ENCODE measurements at regions not wholly inside any gene's neighbourhood (a gene's known extent, or its start where the extent isn't known, plus 50 kb on each side); places are given as distances from the start of the nearest gene placed in this dataset.

- H3K4me3 ChIP-seq (ENCODE audit: low read depth, low read length): no peak overlapping the region
- TF ChIP-seq CTCF (IDR thresholded peaks at IDR 0.05; ENCODE audit: insufficient read depth, low read depth, low read length, missing control alignments): no peak
- DNase-seq (ENCODE audit: low read depth): no peak
These were observed 939.9 kb upstream of the GHITM start for GRCh38 chr10:83199374-83199773.

GRCh38 chr10:83205861-83206260 is 933.4 kb upstream of the GHITM start:
- DNase-seq (ENCODE audit: low read depth): no peak
- no peak for TF ChIP-seq CTCF (IDR thresholded peaks at IDR 0.05; ENCODE audit: insufficient read depth, low read depth, low read length, missing control alignments)
- no peak overlapping the region for H3K4me3 ChIP-seq (ENCODE audit: low read depth, low read length)

- DNase-seq (ENCODE audit: low read depth): no peak
- H3K4me3 ChIP-seq (ENCODE audit: low read depth, low read length): no peak overlapping the region
- TF ChIP-seq CTCF (IDR thresholded peaks at IDR 0.05; ENCODE audit: insufficient read depth, low read depth, low read length, missing control alignments): no peak
These were observed 926.5 kb upstream of the GHITM start for GRCh38 chr10:83212632-83213334.

GRCh38 chr10:83214136-83214535 is 925.2 kb upstream of the GHITM start:
- H3K4me3 ChIP-seq (ENCODE audit: low read depth, low read length): no peak overlapping the region
- TF ChIP-seq CTCF (IDR thresholded peaks at IDR 0.05; ENCODE audit: insufficient read depth, low read depth, low read length, missing control alignments): no peak
- DNase-seq (ENCODE audit: low read depth): no peak

- peak; percentile 8 for DNase-seq (ENCODE audit: low read depth)
- TF ChIP-seq CTCF (IDR thresholded peaks at IDR 0.05; ENCODE audit: insufficient read depth, low read depth, low read length, missing control alignments): no peak
These were observed 921.1 kb upstream of the GHITM start for GRCh38 chr10:83218205-83218604.

GRCh38 chr10:83222300-83222699 is 917.0 kb upstream of the GHITM start:
- TF ChIP-seq CTCF (IDR thresholded peaks at IDR 0.05; ENCODE audit: insufficient read depth, low read depth, low read length, missing control alignments): no peak
- DNase-seq (ENCODE audit: low read depth): peak; percentile 7
- H3K4me3 ChIP-seq (ENCODE audit: low read depth, low read length): no peak overlapping the region

More at GRCh38 chr10:83218205-83218604, 921.1 kb upstream of the GHITM start:
- no peak overlapping the region for H3K4me3 ChIP-seq (ENCODE audit: low read depth, low read length)
